IMR-90 (cell line): ENCODE measurements at regions not wholly inside any gene's neighbourhood (a gene's known extent, or its start where the extent isn't known, plus 50 kb on each side); places are given as distances from the start of the nearest gene placed in this dataset.

Source experiments
- ATAC-seq: fragments of 200-7000 bp; cut with Tn5 transposase; 2 replicates; pipeline ENCODE4 v1.9.1; 2020; ENCODE audit warnings: low read depth, mild to moderate bottlenecking, moderate library complexity
- BruUV-seq: library from RNA; stranded (reverse); fragments of 400-500 nt; replicated peaks from 2 replicates; lab custom pipeline; 2021; lab: Mats Ljungman, UMichigan
- CTCF ChIA-PET: fragments of 300-600 bp; formaldehyde crosslinking; extraction: SDS; loops from one replicate; lab custom pipeline; 2021; ENCODE audit warnings: antibody characterized with exemption; lab: Yijun Ruan, JAX
- POLR2A ChIA-PET: fragments of 300-600 bp; sonication (Branson Sonifier 250); formaldehyde crosslinking; loops from one replicate; lab custom pipeline; 2022; ENCODE audit warnings: antibody characterized with exemption; ENCODE audit not compliant: unreplicated experiment; lab: Charles Lee
- DNase-seq: peaks from one replicate; pipeline ENCODE4 v3.0.0; 2013
- H2AFZ ChIP-seq: replicated peaks from 2 replicates; pipeline ENCODE3; 2013; ENCODE audit warnings: low read length, mild to moderate bottlenecking; ENCODE audit not compliant: poor library complexity
- H2AK5ac ChIP-seq: 2 replicates; pipeline ENCODE4 v1.6.1; 2013; ENCODE audit warnings: low read depth, low read length, inconsistent platforms
- H2AK9ac ChIP-seq: replicated peaks from 2 replicates; pipeline ENCODE3; 2013; ENCODE audit warnings: mild to moderate bottlenecking, low read depth, low read length, moderate library complexity; ENCODE audit not compliant: poor library complexity
- H2BK120ac ChIP-seq: 2 replicates; pipeline ENCODE4 v1.6.1; 2013; ENCODE audit warnings: low read depth, low read length, inconsistent platforms
- H2BK15ac ChIP-seq: 3 replicates; pipeline ENCODE4 v1.6.1; 2013; ENCODE audit warnings: low read depth, low read length, inconsistent platforms
- H2BK20ac ChIP-seq: 2 replicates; pipeline ENCODE4 v1.6.1; 2013; ENCODE audit warnings: low read depth, mild to moderate bottlenecking, inconsistent platforms, low read length, moderate library complexity
- H2BK5ac ChIP-seq: 2 replicates; pipeline ENCODE4 v1.6.1; 2013; ENCODE audit warnings: mild to moderate bottlenecking, low read depth, low read length, inconsistent platforms; ENCODE audit not compliant: poor library complexity, severe bottlenecking
- H3K14ac ChIP-seq: replicated peaks from 2 replicates; pipeline ENCODE4 v1.6.1; 2013; ENCODE audit warnings: low read depth, low read length, inconsistent platforms
- H3K18ac ChIP-seq: 2 replicates; pipeline ENCODE4 v1.6.1; 2013; ENCODE audit warnings: low read depth, low read length, control low read depth
- H3K23ac ChIP-seq: 2 replicates; pipeline ENCODE4 v1.6.1; 2013; ENCODE audit warnings: low read depth, low read length, inconsistent platforms
- H3K27ac ChIP-seq: 2 replicates; pipeline ENCODE4 v1.5.1; 2013; ENCODE audit warnings: mild to moderate bottlenecking, control low read depth, low read length; ENCODE audit not compliant: insufficient read depth
- H3K27me3 ChIP-seq: 2 replicates; pipeline ENCODE4 v1.6.1; 2013; ENCODE audit warnings: low read length; ENCODE audit not compliant: control insufficient read depth, insufficient read depth
- H3K36me3 ChIP-seq: 2 replicates; pipeline ENCODE4 v1.6.1; 2013; ENCODE audit warnings: low read length, mixed read lengths; ENCODE audit not compliant: control insufficient read depth, insufficient read depth
- H3K4ac ChIP-seq: 2 replicates; pipeline ENCODE4 v1.6.1; 2013; ENCODE audit warnings: low read depth, low read length, inconsistent platforms
- H3K4me1 ChIP-seq: 2 replicates; pipeline ENCODE4 v1.6.1; 2013; ENCODE audit warnings: low read length, mixed read lengths; ENCODE audit not compliant: control insufficient read depth, insufficient read depth
- H3K4me2 ChIP-seq: 2 replicates; pipeline ENCODE4 v1.6.1; 2013; ENCODE audit warnings: low read depth, mild to moderate bottlenecking, control low read depth, low read length, moderate library complexity
- H3K4me3 ChIP-seq: 2 replicates; pipeline ENCODE4 v1.5.1; 2013; ENCODE audit warnings: low read depth, mild to moderate bottlenecking, control low read depth, low read length, moderate library complexity; ENCODE audit not compliant: insufficient read depth
- H3K56ac ChIP-seq: 2 replicates; pipeline ENCODE4 v1.6.1; 2013; ENCODE audit warnings: low read length, inconsistent platforms; ENCODE audit not compliant: insufficient read depth; ENCODE audit errors: extremely low read depth
- H3K79me1 ChIP-seq, 2 experiments: 2 replicates each; pipeline ENCODE4 v1.6.1; 2013; ENCODE audit warnings: low read length in 2 of 2, inconsistent platforms in 1 of 2, low read depth in 1 of 2
- H3K9ac ChIP-seq: 2 replicates; pipeline ENCODE4 v1.6.1; 2013; ENCODE audit warnings: low read depth, low read length, control low read depth
- H3K9me1 ChIP-seq: 2 replicates; pipeline ENCODE4 v1.6.1; 2013; ENCODE audit warnings: low read length, inconsistent platforms; ENCODE audit not compliant: insufficient read depth
- H3K9me3 ChIP-seq: 2 replicates; pipeline ENCODE4 v1.6.1; 2013; ENCODE audit warnings: low read length; ENCODE audit not compliant: control insufficient read depth, insufficient read depth
- H4K20me1 ChIP-seq: 2 replicates; pipeline ENCODE4 v1.6.1; 2013; ENCODE audit warnings: low read length, inconsistent platforms; ENCODE audit not compliant: insufficient read depth
- H4K5ac ChIP-seq: 2 replicates; pipeline ENCODE4 v1.6.1; 2013; ENCODE audit warnings: mild to moderate bottlenecking, low read depth, low read length, control low read depth
- H4K8ac ChIP-seq, 2 experiments: 2 replicates each; pipeline ENCODE4 v1.6.1; 2013; ENCODE audit warnings: low read depth in 2 of 2, low read length in 2 of 2, control low read depth in 1 of 2, inconsistent platforms in 1 of 2
- H4K91ac ChIP-seq: 2 replicates; pipeline ENCODE4 v1.6.1; 2013; ENCODE audit warnings: low read depth, low read length, inconsistent platforms; ENCODE audit not compliant: insufficient read depth
- CEBPB ChIP-seq: IDR thresholded peaks from 2 replicates; pipeline ENCODE4 v1.6.1; 2012; ENCODE audit warnings: low read depth, low read length, improper control_type of control experiment
- MXI1 ChIP-seq: IDR thresholded peaks from 2 replicates; pipeline ENCODE4 v1.6.1; 2012; ENCODE audit warnings: low read depth, mild to moderate bottlenecking, low read length, moderate library complexity, borderline replicate concordance
- POLR2A ChIP-seq: IDR thresholded peaks from 2 replicates; pipeline ENCODE4 v1.6.1; 2012; ENCODE audit warnings: mild to moderate bottlenecking, low read depth, low read length
- WGBS, 2 experiments: methylation state at CpG; one replicate each; pipeline versions ENCODE4 v1.1.5 to v1.1.7; 2013; ENCODE audit warnings: missing lambda C conversion rate in 2 of 2; ENCODE audit not compliant: insufficient read length in 1 of 2; ENCODE audit errors: extremely low coverage in 2 of 2; 5-methylcytosine and 5-hydroxymethylcytosine counted together
- dilution Hi-C: fragments of 300-500 bp; cut with HindIII; formaldehyde crosslinking; loops from one replicate; pipeline ENCODE4 v1.14.3; 2018; ENCODE audit warnings: low sequenced_read_pairs; ENCODE audit not compliant: unreplicated experiment
- in situ Hi-C: fragments of 300-500 bp; cut with MboI; formaldehyde crosslinking; loops from 3 replicates; pipeline ENCODE4 v1.14.3; 2019; ENCODE audit warnings: low sequenced_read_pairs, inconsistent platforms, mixed read lengths
- intact Hi-C: fragments of 100-400 bp; cut with micrococcal nuclease; formaldehyde crosslinking; loops from 2 replicates; pipeline ENCODE4 v1.10.0; 2022

- no peak overlapping the region for H3K9ac ChIP-seq
- H2BK15ac ChIP-seq, result no peak overlapping the region; the same call in 2 of the 3 replicates
- intact Hi-C loops (no loop called here), dilution Hi-C loops (no loop called here), in situ Hi-C loops (no loop called here)
- H2AK5ac ChIP-seq, result no peak overlapping the region
- no peaks in the 10 kb centered on the region for H3K79me1 ChIP-seq
- no peak overlapping the region for H2AK9ac ChIP-seq
- H3K4me1 ChIP-seq, result peaks cover 4% of the 10 kb centered on the region
- no peak overlapping the region; a peak in 1 of 4 replicates for H4K8ac ChIP-seq
- H3K18ac ChIP-seq, result no peak overlapping the region
- H3K4ac ChIP-seq, result no peak overlapping the region
- no peaks in the 10 kb centered on the region for H3K27me3 ChIP-seq
- H3K9me3 ChIP-seq, result no peaks in the 10 kb centered on the region
- peak overlapping the region; percentile 33; the same call in 1 of the 2 replicates for H3K14ac ChIP-seq
- H3K27ac ChIP-seq, result no peak overlapping the region
- no peak overlapping the region for H4K5ac ChIP-seq
- ATAC-seq, result no peak
- no peak overlapping the region for H3K56ac ChIP-seq
- WGBS, 2 experiments, result no CpG with 5 or more reads among the region's 1 CpG
- H3K4me2 ChIP-seq, result no peak overlapping the region
- peak; percentile 63 for TF ChIP-seq CEBPB
- no peak for TF ChIP-seq POLR2A
- TF ChIP-seq MXI1, result no peak
- no peak overlapping the region for H2BK5ac ChIP-seq
- no TSS peak for BruUV-seq
- H4K20me1 ChIP-seq, result no peaks in the 10 kb centered on the region
- H2BK120ac ChIP-seq, result peak overlapping the region; percentile 42; the same call in 1 of the 2 replicates
- no peak overlapping the region for H4K91ac ChIP-seq
- no peaks in the 10 kb centered on the region; the same call in 1 of the 2 replicates for H3K9me1 ChIP-seq
- no peaks in the 10 kb centered on the region for H3K36me3 ChIP-seq
- no peak for DNase-seq
- H3K23ac ChIP-seq, result no peak overlapping the region; the same call in 1 of the 2 replicates
- no peak overlapping the region for H2BK20ac ChIP-seq
- POLR2A ChIA-PET, result no interaction called here
- no peak overlapping the region for H2AFZ ChIP-seq
- no peak overlapping the region for H3K4me3 ChIP-seq
- CTCF ChIA-PET, result no interaction called here
These were observed 84.8 kb upstream of the LRIG1 start for GRCh38 chr3:66585520-66586095.
